ENCODE measurements at regions not wholly inside any gene's neighbourhood (a gene's known extent, or its start where the extent isn't known, plus 50 kb on each side); places are given as distances from the start of the nearest gene placed in this dataset.
"Not testable (repeated sequence)": the region's sequence is repeated elsewhere in the genome, so short reads cannot be mapped to it uniquely, and the experiment has no call there.

DNA sequence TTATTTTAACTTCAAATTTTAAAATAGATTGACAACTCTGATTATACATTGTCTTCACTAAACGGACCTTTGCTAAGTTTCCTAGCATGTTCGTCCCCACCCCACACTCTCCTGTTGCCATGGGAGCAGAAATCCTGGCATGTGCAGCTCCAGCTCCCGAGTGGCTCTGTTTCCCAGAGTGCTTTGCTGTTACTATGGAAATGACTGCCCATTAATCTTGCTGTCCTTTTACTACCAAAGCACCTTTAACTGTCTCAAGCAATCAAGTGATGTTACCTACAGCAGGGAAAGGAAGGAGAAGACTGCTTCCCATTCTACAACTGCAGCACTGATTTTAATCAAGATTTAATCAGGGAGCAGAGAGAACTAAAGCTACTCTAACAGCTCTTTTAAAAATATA is 212.0 kb upstream of the KIF2A start:
- no peak for DNase-seq (ENCODE audit: low read depth in 2 of 2)

DNA sequence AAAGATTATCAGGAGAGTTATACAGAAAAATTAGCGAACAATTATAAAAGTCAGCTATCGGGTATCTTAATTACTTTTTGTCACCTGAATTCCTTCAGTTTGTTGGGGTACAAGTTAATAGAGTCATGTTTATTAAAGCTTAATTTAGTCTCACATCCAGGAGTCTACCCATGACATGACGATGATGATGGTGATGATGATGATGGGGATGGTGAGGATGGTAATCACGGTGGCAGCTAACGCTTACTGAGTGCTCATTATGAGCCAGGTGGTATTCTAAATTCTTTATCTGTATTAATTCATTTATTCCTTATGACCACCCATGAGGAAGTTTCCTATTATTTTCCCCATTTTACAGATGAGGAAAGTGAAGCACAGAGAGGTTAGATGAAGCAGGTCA is 208.6 kb upstream of the KIF2A start:
- DNase-seq (ENCODE audit: low read depth in 2 of 2): no peak

DNA sequence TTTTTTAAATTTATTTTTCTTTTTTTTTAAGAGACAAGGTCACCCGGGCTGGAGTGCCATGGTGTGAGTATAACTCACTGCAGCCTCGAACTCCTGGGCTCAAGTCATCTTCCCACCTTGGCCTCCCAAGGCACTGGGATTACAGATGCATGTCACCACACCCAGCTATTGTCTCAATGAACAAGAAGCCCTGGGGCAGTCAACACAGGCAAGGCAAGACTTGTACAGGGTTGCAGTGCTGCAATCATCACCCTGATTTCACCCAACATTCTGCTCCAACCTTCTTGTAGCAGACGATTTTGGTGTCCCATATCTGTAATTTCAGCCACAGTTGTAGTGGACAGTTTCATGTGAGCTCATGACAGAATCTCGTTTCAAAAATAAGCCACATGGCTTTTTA is 205.8 kb upstream of the KIF2A start:
- no peak for DNase-seq (ENCODE audit: low read depth in 2 of 2)

DNA sequence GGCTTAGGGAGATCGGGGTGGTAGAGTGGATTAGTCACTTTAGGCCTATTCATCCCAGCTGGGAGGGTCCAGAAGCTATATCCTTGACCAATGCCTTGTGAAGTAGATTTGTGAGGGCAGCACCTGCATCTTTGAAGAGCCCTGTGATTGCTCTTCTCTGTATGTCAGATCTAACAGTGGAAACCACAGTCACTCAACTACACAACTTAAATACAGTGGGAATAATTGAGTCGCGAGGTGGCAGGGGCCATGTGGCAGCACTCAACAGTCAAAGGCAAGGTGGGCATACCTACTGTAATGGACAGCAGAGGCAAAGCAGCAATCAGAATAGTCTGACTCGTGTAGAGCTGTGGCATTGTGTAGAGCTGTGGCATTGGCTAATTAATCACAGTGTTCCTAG is 202.1 kb upstream of the KIF2A start:
- not testable (repeated sequence) for DNase-seq (ENCODE audit: low read depth in 2 of 2)

DNA sequence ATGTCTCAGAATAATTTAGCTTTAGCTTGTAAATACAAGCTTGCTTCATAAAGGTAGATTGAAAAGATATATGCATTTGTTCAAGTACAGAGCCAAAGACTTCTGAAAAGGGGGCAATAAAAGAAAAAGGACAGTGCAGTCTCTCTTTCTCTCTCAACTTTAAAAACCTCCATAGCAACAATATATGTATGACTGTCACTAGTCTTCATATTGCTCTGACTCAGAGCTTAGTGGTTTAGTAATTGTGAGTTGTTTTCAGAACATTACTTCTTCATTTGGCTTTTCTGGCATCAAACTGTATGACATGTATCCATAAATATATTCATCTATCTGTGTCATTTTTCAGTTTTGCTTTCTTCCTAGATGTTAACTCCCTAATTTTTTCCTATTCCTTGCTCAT is 194.6 kb upstream of the KIF2A start:
- no peak for DNase-seq (ENCODE audit: low read depth in 2 of 2)

DNA sequence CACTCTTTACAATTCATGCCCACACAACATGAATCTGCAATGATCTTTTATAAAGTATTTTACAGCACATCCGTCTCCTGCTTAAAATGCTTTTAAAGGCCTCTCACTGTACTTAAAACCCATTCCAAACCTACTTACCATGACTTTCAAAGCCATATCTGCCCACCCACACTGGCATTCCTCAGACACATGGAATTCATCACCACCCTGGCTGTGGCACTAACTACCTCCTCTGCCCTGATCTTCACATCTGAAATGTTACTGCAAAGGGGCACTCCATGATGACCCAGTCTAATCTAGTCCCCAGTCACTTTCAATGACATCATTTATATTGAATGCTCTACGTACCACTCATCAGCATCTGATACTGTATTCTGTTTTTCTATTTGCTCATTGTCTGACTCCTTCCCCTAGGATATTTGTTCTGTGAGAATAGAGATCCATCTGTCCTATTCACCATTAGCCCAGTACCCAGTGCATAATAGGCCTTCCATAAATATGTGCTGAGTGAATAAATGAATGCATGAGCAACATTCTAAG is 193.2 kb upstream of the KIF2A start:
- DNase-seq (ENCODE audit: low read depth in 2 of 2): no peak

DNA sequence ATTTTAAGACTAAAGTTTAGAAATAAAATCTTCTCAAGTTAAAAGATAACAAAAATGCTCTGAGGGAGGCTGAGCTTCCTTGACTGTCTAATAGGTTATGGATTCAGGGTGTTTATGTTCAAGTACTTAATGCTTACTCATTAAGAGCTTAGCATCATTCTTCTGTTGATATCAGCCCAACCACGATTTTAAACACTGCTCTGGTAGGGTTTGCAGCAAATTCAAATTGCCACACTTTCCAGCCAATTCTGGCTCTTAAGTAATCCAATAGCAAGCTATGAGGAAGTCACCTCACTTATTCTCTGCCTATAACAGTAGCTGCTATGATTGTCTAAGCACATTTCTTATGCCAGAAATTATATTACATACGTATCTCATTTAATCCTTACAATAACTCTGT is 191.0 kb upstream of the KIF2A start:
- no peak for DNase-seq (ENCODE audit: low read depth in 2 of 2)

DNA sequence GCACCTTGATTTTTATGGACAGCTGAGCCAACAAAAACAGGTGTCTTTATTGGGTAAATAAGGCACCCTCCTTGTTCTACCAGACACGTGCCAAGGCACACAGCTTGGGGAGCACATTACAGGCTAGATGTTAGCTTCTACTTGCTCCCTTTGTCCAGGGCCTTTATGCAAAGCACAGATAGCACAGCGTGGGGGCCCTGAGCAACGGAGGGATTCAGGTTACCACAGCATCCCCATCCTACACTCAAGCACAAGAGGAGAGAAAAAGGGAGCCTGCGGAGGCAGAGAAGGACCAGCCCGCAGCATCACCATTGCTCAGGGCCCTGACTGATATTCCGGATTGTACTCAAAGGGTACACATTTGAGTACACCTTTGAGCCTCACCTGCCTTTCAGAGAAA is 181.7 kb upstream of the KIF2A start:
- no peak for DNase-seq (ENCODE audit: low read depth in 2 of 2)

DNA sequence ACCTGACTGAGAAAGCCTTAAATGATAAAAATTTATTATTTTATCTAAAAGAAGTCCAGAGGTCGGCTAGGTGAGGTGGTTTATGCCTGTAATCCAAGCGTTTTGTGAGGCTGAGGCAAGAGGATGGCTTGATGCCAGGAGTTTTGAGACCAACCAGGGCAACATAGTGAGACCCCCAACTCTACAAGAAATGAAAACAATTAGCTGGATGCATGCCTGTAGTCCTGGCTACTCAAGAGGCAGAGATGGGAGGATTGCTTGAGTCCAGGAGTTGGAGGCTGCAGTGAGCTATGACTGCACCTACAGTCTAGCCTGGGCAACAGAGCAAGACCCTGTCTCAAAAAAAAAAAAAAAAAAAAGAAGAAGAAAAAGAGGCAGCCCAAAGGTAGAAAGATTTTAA is 179.9 kb upstream of the KIF2A start:
- DNase-seq (ENCODE audit: low read depth in 2 of 2): no peak

DNA sequence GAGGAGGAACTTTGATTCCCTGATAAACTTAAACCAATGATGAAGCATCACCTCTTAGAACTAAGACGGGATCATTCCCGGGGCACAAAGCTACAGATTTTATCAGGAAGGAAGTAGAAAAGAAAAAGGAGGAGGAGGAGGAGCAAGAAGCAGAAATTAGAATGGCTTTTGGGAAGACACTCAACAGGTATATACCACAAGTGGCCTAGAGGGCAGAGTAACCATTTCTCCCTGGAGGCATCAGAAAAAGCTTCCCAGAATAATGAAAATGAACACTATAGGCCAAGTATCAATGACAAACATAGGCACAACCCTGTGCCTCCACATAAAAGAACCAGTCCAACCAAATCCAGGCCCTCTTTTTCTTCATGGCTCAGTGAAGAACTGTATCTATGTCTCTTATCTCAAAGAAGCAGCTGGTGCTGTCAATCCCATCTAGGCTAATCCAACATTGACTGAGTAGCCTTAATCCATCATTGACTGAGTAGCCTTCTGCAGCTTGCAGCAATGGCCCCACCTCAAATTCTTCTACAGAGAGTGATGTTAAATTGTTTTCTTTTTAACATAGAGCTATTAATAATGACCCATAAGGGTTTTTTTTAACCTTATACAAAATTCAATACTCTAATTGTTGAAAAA is 178.8 kb upstream of the KIF2A start:
- no peak for DNase-seq (ENCODE audit: low read depth in 2 of 2)

DNA sequence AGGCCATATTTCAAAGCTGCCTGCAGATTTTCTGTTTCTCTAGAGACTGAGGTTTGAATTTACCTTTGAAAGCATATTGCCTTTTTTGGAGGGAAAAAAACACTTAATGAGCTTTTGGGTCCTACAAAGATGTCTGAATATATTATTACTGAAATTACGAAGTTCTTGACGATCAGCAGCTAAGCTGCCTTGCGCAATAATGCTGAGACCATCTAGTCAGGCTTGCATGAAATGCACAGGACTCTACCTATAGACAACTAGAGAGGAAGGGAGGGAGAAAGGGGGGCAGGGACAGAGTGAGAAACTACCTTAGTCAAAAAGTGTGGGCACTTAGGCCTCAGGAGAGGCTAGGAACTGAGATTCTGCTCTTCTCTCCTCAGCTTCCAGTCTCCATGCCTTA is 175.9 kb upstream of the KIF2A start:
- DNase-seq (ENCODE audit: low read depth in 2 of 2): no peak

DNA sequence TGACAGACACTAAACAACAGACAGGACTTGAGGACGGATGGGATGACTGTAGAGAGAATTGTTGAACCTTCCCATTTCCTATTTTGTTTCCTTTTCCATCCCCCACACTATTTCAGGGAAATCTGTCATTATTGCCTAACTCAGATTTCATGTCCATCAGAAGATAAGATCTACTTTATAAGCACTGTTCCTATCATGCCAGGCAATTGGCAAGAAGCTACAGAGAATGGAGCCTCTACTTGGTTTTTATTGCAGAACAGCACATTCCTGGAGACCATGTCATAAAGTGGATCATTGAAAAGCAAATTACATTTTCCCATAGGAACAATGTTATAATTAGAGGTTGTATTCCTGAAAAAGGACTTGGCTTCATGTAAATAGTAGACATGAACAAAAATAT is 173.7 kb upstream of the KIF2A start:
- no peak for DNase-seq (ENCODE audit: low read depth in 2 of 2)

DNA sequence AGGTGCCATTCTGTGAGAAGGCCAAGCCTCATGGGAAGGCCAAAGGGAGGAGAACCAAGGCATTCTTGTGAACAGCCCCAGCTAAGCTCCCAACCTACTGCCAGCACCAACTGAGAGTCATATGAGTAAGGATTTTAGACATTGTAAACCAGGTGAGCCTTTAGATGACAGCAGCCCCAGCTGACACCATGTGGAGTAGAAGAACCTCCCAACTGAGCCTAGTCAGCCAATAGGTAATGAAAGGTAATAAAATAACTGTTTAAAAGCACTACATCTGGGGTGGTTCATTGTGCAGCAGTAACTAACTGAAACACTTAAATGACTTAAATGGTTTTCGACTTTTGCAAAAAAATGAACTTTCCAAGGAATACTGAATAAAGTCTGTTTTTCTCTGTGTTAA is 172.6 kb upstream of the KIF2A start:
- no peak for DNase-seq (ENCODE audit: low read depth in 2 of 2)

DNA sequence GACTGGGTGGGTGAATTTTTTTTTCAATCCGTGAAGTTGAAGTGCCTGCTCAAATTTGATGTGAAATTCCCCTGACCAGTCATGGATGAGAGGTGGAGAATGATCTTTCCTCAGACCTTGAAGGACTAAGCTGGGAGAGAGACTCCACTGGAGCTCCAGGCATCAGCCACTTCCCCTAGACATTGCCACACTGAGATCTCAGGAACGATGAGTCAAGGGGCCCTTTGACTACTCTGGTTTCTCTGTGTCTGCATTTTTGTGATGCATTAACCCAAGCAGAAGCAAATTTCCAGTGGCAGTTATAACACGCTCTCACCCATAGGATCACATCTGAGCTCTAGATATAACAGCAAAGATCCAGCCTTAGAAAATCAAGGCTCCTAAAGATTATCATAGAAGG is 171.2 kb upstream of the KIF2A start:
- DNase-seq (ENCODE audit: low read depth in 2 of 2): no peak

DNA sequence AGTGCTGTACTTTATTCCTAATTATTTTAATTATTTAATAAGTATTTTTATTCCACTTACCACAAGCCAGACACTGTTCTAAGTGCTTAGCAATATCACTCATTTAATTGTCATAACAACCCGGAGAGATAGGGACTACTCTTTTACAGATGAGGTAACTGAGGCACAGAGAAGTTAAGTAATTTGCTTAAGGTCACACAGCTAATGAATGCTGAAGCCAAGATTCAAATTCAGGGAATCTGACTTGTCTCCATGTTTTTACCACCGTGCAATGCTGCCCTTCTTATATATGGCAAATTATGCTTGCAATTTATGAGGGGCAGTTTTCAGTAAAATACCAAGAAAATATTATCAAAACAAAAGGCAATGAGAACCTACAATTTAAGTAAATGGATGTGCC is 168.4 kb upstream of the KIF2A start:
- no peak for DNase-seq (ENCODE audit: low read depth in 2 of 2)

DNA sequence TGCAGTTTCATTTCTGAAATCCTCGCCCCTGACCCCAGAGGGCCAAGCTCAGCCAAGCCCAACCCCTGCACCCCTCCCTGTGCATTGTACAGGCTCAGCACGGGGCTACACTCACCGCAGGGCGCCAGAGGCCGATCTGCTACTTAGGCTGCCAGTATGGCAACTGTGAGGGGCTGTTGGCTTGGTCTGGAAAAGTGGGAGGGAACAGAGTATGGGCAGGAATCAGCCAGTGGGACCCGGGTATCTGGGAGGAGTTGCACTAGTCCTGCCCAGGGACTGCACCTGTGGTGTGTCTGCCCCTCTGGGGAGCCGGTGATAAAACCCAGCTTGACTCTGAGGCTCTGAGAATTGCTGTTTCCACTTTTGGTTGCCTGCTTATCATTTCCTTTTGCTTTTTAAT is 167.4 kb upstream of the KIF2A start:
- DNase-seq (ENCODE audit: low read depth in 2 of 2): no peak

DNA sequence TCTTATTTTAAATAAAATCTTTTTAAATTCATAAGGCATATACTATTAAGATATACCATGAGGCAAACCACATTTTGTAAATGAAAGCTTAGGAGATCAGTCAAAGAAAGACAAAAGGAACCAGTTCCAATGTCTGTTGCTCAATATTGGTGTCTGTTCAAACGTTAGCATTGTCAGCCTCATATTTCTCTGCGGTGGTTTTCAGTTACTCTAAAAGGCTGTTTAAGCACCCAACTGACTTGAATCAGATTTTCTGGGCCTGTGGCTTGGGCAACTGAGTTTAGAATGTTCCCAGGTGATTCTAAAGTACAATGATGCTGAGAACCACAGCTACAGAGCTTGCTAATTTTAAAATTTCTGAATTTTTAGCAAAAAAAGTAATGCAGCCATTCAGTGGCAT is 166.3 kb upstream of the KIF2A start:
- no peak for DNase-seq (ENCODE audit: low read depth in 2 of 2)

DNA sequence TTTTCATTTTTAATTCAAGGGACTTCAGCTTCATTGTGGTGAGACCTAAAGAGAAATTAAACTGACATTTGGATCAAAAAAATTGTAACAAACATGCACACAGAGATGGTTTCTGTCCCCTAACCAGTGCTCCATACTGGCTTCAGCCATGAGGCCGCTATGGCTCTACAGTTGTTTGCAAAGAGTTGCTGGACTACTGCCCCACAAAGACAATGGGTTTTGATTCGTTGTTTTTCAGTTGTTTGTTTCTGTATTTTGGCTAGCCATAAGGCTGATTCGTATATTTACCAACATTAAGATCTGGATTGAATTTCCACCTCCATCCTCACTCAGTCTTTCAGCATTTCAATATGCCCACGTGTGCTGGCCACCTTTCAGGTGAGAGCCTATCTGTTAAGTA is 163.7 kb upstream of the KIF2A start:
- DNase-seq (ENCODE audit: low read depth in 2 of 2): no peak

DNA sequence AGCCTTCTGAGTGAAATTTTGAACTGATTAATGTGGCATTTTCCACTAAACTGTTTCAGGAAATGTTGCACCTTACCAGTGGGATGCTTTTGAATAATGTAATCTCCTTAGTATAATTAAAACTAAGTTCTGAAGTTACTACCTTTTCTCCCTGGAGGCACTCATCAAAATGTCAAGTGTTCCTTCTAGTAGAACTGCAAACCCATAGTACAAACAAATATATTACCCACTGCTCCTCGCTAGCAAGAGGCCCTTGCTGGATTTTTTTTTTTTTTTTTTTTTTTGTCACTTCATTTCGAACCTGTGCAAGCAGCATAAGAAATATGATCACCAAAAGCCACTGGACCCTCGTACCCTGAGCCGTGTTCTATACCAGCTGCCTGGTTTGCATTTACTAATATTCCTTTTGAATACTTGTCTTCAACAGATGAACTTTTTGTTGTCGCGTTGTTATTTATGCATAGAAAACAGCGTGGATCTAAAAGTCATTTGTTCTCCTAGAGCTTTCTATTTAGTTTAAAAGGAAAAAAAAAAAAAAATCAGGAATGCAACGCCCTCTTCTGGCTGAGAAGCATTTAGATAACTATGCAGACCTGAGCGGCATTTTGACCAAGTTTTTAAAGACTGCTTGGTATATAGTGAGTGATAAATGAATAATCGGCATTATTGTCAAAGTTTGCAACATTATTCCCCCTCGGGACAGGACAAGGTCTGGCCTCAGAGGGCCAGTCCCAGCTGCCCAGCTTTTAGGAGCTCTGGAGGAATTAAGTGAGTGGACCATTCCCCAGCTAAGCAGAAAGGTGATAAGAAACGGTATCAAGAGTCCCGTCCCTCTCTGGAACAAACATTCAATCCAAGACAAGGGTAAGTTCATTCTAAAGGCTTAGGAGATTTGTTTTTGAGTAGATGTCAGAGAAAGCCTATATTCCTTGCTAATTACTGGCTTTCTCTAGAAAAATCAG is 162.5 kb upstream of the KIF2A start:
- DNase-seq (ENCODE audit: low read depth in 2 of 2): no peak

DNA sequence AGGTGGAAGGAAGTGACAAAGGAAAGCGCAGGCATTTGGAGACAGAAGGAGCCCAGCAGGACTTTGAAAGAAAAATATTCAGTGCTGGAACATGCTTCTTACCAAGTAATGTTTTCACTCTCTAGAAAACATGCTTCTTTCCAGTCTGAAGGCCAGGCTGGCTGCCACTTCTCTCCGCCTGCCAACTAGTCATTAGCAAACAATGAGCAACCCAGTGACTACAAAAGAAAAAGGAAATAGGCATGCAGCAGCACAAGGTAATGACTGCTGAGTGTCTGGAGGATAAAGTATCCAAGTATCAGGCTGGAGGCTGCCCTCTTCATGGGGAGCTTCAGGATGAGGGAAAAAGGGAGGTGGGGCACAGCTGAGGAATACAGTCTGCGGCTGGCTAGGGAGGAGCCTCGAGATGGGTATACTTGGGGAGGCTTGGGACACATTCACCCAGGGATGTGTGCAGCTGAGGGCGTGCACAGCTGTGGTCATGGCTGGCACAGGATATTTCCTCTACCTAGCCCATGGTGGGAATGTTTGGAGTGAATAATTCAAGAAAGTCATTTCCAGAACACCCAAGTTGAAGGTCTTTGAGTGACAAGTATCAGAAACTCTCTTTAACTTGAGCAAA is 161.5 kb upstream of the KIF2A start:
- DNase-seq (ENCODE audit: low read depth in 2 of 2): no peak

DNA sequence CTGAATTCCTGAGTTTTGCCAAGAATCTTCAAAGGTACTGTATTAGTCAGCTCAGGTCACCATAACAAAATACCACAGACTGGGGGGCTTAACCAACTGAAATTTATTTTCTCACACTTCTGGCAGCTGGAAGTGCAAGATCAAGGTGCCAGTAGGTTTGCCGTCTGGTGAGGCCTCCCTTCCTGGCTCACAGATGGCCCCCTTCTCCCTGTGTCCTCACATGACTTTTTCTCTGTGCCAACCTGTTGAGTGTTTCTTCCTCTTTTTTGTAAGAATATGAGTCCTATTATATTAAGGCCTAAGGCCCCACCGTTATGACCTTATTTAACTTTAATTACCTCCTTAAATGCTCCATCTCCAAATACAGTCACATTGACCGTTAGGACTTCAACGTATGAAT is 156.1 kb upstream of the KIF2A start:
- DNase-seq (ENCODE audit: low read depth in 2 of 2): no peak

DNA sequence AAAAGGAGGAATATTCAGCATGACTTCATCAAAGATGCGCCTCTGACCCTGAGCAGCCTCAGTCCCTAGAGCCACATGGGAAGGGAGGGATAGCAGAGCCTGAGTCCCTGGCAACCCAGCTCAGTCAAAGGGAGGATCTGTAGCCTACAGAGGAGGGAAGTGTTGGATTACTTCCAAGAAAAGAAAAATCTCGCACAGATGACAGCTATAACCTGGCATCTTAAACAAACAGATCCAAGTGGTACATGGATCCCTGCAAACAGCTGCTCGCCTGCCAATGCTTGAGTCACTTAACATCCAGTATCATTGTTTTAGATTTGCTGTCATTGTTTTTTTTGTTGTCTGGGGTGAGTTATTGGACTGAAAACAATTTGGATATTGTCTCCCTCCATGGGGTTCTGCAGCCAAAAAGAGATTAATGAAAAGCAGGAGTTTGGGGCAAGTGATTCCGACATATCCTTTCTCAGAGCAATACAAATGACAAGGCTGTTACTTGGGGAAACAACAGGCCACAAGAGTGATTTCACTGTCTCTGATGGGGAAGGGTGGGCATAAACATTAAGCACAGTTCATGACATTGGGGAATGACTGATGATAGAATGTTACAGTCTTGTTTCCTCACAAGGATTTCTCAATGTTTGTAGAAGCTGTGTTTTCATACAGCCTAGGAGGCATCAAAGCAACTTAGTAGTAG is 153.5 kb upstream of the KIF2A start:
- DNase-seq (ENCODE audit: low read depth in 2 of 2): no peak

Data from stimulated activated CD8-positive, alpha-beta memory T cell treated with anti-CD3 and anti-CD28 coated beads, Interleukin-15, amount 100 ng/mL, for 48 hours (primary cell).